ENCODE measurements at regions not wholly inside any gene's neighbourhood (a gene's known extent, or its start where the extent isn't known, plus 50 kb on each side); places are given as distances from the start of the nearest gene placed in this dataset.
"Not testable (repeated sequence)": the region's sequence is repeated elsewhere in the genome, so short reads cannot be mapped to it uniquely, and the experiment has no call there.

- not testable (repeated sequence) for TF ChIP-seq POLR2A, CTCF (IDR thresholded peaks at IDR 0.05)
Observed at GRCh38 chr9:2555899-2556600, 65.5 kb upstream of the VLDLR start.
